CD4-positive, alpha-beta T cell treated with Interleukin-1 beta for 1 hour (primary cell): ENCODE measurements at regions not wholly inside any gene's neighbourhood (a gene's known extent, or its start where the extent isn't known, plus 50 kb on each side); places are given as distances from the start of the nearest gene placed in this dataset.

Experiments
- DNase-seq, 2 donors: peaks; one replicate each; pipeline ENCODE4 v3.0.0-alpha.2; 2020 to 2022

- DNase-seq = no peak
Observed at GRCh38 chr15:39194106-39194830, 386.6 kb upstream of the THBS1 start.

- no peak for DNase-seq
Observed at GRCh38 chr15:39195961-39196486, 384.9 kb upstream of the THBS1 start.

GRCh38 chr15:39198044-39199000, 382.6 kb upstream of the THBS1 start:
- no peak for DNase-seq

GRCh38 chr15:39199076-39199475, 381.8 kb upstream of the THBS1 start:
- DNase-seq = no peak

- no peak for DNase-seq
Observed at GRCh38 chr15:39200586-39200985, 380.3 kb upstream of the THBS1 start.

- no peak for DNase-seq
Observed at GRCh38 chr15:39202641-39203040, 378.2 kb upstream of the THBS1 start.

GRCh38 chr15:39204031-39204430, 376.8 kb upstream of the THBS1 start:
- no peak for DNase-seq

GRCh38 chr15:39205081-39205480, 375.8 kb upstream of the THBS1 start:
- no peak for DNase-seq

- DNase-seq = no peak
Observed at GRCh38 chr15:39205506-39206371, 375.1 kb upstream of the THBS1 start.

- DNase-seq = no peak
Observed at GRCh38 chr15:39207532-39208115, 373.3 kb upstream of the THBS1 start.

- no peak for DNase-seq
Observed at GRCh38 chr15:39208187-39208586, 372.7 kb upstream of the THBS1 start.

- no peak for DNase-seq
Observed at GRCh38 chr15:39209548-39210211, 371.2 kb upstream of the THBS1 start.

GRCh38 chr15:39211108-39211979, 369.5 kb upstream of the THBS1 start:
- DNase-seq = no peak

GRCh38 chr15:39213385-39213840, 367.5 kb upstream of the THBS1 start:
- no peak for DNase-seq

GRCh38 chr15:39215015-39215414, 365.9 kb upstream of the THBS1 start:
- DNase-seq = no peak

GRCh38 chr15:39216816-39217215, 364.1 kb upstream of the THBS1 start:
- no peak for DNase-seq

- DNase-seq = no peak
Observed at GRCh38 chr15:39219608-39220007, 361.3 kb upstream of the THBS1 start.

GRCh38 chr15:39226169-39226937, 354.5 kb upstream of the THBS1 start:
- no peak for DNase-seq

GRCh38 chr15:39227001-39227400, 353.9 kb upstream of the THBS1 start:
- DNase-seq = no peak

- no peak for DNase-seq
Observed at GRCh38 chr15:39228889-39229288, 352.0 kb upstream of the THBS1 start.
